H1 (cell line): ENCODE measurements at regions not wholly inside any gene's neighbourhood (a gene's known extent, or its start where the extent isn't known, plus 50 kb on each side); places are given as distances from the start of the nearest gene placed in this dataset.

Source experiments
- CTCF ChIA-PET: fragments of 300-600 bp; sonication (Branson Sonifier 250); formaldehyde crosslinking; loops from one replicate; lab custom pipeline; 2021; ENCODE audit not compliant: partially characterized antibody; lab: Charles Lee
- POLR2A ChIA-PET: fragments of 300-600 bp; sonication (Branson Sonifier 250); formaldehyde crosslinking; loops from one replicate; lab custom pipeline; 2021; ENCODE audit warnings: inconsistent platforms; ENCODE audit not compliant: partially characterized antibody; lab: Charles Lee
- DNase-seq, 2 experiments: peaks; one replicate each; pipeline versions ENCODE4 v3.0.0 to v3.0.0-alpha.2; 2010 to 2022; ENCODE audit warnings: low spot score in 2 of 2, low read depth in 1 of 2, mixed read lengths in 1 of 2
- FAIRE-seq: peaks from 2 replicates; lab custom pipeline; 2011; peaks lifted over from hg19 to GRCh38; lab: Jason Lieb, UNC
- H2AFZ ChIP-seq: 2 replicates; pipeline ENCODE4 v1.8.1; 2012; ENCODE audit warnings: low read length, inconsistent platforms
- H2AK5ac ChIP-seq: 2 replicates; pipeline ENCODE4 v1.6.1; 2013; ENCODE audit warnings: low read depth, low read length
- H2BK120ac ChIP-seq: replicated peaks from 2 replicates; pipeline ENCODE3; 2013; ENCODE audit warnings: low read depth, low read length, inconsistent platforms
- H2BK12ac ChIP-seq: 2 replicates; pipeline ENCODE4 v1.6.1; 2013; ENCODE audit warnings: low read depth, low read length
- H2BK15ac ChIP-seq: 2 replicates; pipeline ENCODE4 v1.6.1; 2013; ENCODE audit warnings: low read length
- H2BK20ac ChIP-seq: 2 replicates; pipeline ENCODE4 v1.6.1; 2013; ENCODE audit warnings: low read length
- H2BK5ac ChIP-seq: 2 replicates; pipeline ENCODE4 v1.6.1; 2013; ENCODE audit warnings: low read depth, low read length
- H3K14ac ChIP-seq: 2 replicates; pipeline ENCODE4 v1.6.1; 2013; ENCODE audit warnings: inconsistent platforms; ENCODE audit not compliant: insufficient read length
- H3K18ac ChIP-seq: 2 replicates; pipeline ENCODE4 v1.6.1; 2013; ENCODE audit warnings: low read length; ENCODE audit errors: extremely low read depth
- H3K23ac ChIP-seq: 2 replicates; pipeline ENCODE4 v1.6.1; 2013; ENCODE audit warnings: inconsistent platforms; ENCODE audit not compliant: insufficient read length
- H3K23me2 ChIP-seq: 2 replicates; pipeline ENCODE4 v1.6.1; 2013; ENCODE audit warnings: low read depth, low read length
- H3K27ac ChIP-seq: 2 replicates; pipeline ENCODE4 v1.6.1; 2011; ENCODE audit warnings: low read depth, low read length, inconsistent platforms
- H3K27me3 ChIP-seq, 4 experiments: replicated peaks in 1 of 4; 1 replicate in 1 of 4; 2 replicates in 3 of 4; pipeline versions ENCODE4 v1.6.1 to v1.8.1; 2011 to 2013; ENCODE audit warnings: low read length in 3 of 4, mild to moderate bottlenecking in 3 of 4, inconsistent platforms in 2 of 4, mixed read lengths in 2 of 4, moderate library complexity in 1 of 4; ENCODE audit not compliant: control insufficient read depth in 3 of 4, insufficient read depth in 3 of 4; ENCODE audit errors: extremely low read depth in 1 of 4
- H3K36me3 ChIP-seq, 4 experiments: 2 replicates each; pipeline versions ENCODE4 v1.6.1 to v1.8.1; 2011 to 2013; ENCODE audit warnings: mild to moderate bottlenecking in 4 of 4, low read length in 3 of 4, moderate library complexity in 2 of 4, control low read depth in 1 of 4, inconsistent platforms in 1 of 4; ENCODE audit not compliant: insufficient read depth in 4 of 4, control insufficient read depth in 2 of 4
- H3K4ac ChIP-seq: replicated peaks from 2 replicates; pipeline ENCODE3; 2013; ENCODE audit warnings: low read length, low read depth, mixed read lengths, inconsistent platforms; ENCODE audit not compliant: insufficient read length
- H3K4me1 ChIP-seq, 4 experiments: replicated peaks in 1 of 4; 1 replicate in 1 of 4; 2 replicates in 3 of 4; pipeline versions ENCODE4 v1.6.1 to v1.8.1; 2011 to 2013; ENCODE audit warnings: low read length in 3 of 4, inconsistent platforms in 2 of 4, mixed read lengths in 1 of 4; ENCODE audit not compliant: insufficient read depth in 4 of 4, control insufficient read depth in 3 of 4
- H3K4me2 ChIP-seq, 2 experiments: 2 replicates each; pipeline versions ENCODE4 v1.6.1 to v1.8.1; 2011 to 2013; ENCODE audit warnings: low read depth in 2 of 2, low read length in 2 of 2, control low read depth in 1 of 2, inconsistent platforms in 1 of 2, mild to moderate bottlenecking in 1 of 2; ENCODE audit not compliant: insufficient read depth in 1 of 2
- H3K4me3 ChIP-seq, 4 experiments: fragments of 200-600, 300-600 bp in 1 of 4; sonication (generic), shearing (Covaris generic), sonication (Bioruptor Twin) in 1 of 4; 2 replicates each; pipeline versions ENCODE4 v1.5.1 to v1.8.1; 2011 to 2016; ENCODE audit warnings: low read length in 4 of 4, low read depth in 3 of 4, control low read depth in 2 of 4, inconsistent platforms in 2 of 4, mild to moderate bottlenecking in 2 of 4, mixed read lengths in 1 of 4, moderate library complexity in 1 of 4; ENCODE audit not compliant: insufficient read depth in 2 of 4; ENCODE audit errors: extremely low read depth in 1 of 4
- H3K56ac ChIP-seq: replicated peaks from 2 replicates; pipeline ENCODE3; 2013; ENCODE audit warnings: low read depth, mild to moderate bottlenecking, mixed read lengths, low read length, inconsistent platforms; ENCODE audit not compliant: insufficient read length
- H3K79me1 ChIP-seq: 2 replicates; pipeline ENCODE4 v1.6.1; 2013; ENCODE audit warnings: low read depth, low read length, control low read depth
- H3K79me2 ChIP-seq, 2 experiments: 2 replicates each; pipeline versions ENCODE4 v1.6.1 to v1.8.1; 2012 to 2013; ENCODE audit warnings: low read length in 2 of 2, mild to moderate bottlenecking in 2 of 2, inconsistent platforms in 1 of 2; ENCODE audit not compliant: insufficient read depth in 2 of 2, control insufficient read depth in 1 of 2
- H3K9ac ChIP-seq, 4 experiments: replicated peaks in 1 of 4; 1 replicate in 1 of 4; 2 replicates in 3 of 4; pipeline versions ENCODE4 v1.6.1 to v1.8.1; 2011 to 2013; ENCODE audit warnings: low read depth in 3 of 4, low read length in 3 of 4, control low read depth in 2 of 4, mild to moderate bottlenecking in 2 of 4, moderate library complexity in 2 of 4, inconsistent platforms in 1 of 4; ENCODE audit errors: extremely low read depth in 1 of 4
- H3K9me3 ChIP-seq, 2 experiments: 2 replicates each; pipeline versions ENCODE4 v1.6.1 to v1.8.1; 2012 to 2013; ENCODE audit warnings: mild to moderate bottlenecking in 2 of 2, moderate library complexity in 2 of 2, control low read depth in 1 of 2, inconsistent platforms in 1 of 2, low read depth in 1 of 2, low read length in 1 of 2, mixed read lengths in 1 of 2; ENCODE audit not compliant: insufficient read depth in 2 of 2
- H4K20me1 ChIP-seq, 2 experiments: replicated peaks in 1 of 2; 2 replicates each; pipeline versions ENCODE3 to v1.8.1; 2011 to 2013; ENCODE audit warnings: inconsistent platforms in 2 of 2, low read length in 2 of 2, mild to moderate bottlenecking in 1 of 2; ENCODE audit not compliant: insufficient read depth in 2 of 2, control insufficient read depth in 1 of 2
- H4K5ac ChIP-seq: 2 replicates; pipeline ENCODE4 v1.6.1; 2013; ENCODE audit warnings: low read length, low read depth, mixed read lengths, inconsistent platforms; ENCODE audit not compliant: insufficient read length
- H4K8ac ChIP-seq: 2 replicates; pipeline ENCODE4 v1.8.0; 2013; ENCODE audit warnings: mild to moderate bottlenecking, moderate library complexity, low read length, inconsistent platforms; ENCODE audit not compliant: insufficient read depth; ENCODE audit errors: extremely low read depth
- H4K91ac ChIP-seq: replicated peaks from 2 replicates; pipeline ENCODE3; 2013; ENCODE audit warnings: low read length, mixed read lengths, inconsistent platforms; ENCODE audit not compliant: insufficient read length
- ATF2 ChIP-seq: IDR thresholded peaks from 2 replicates; pipeline ENCODE4 v1.6.1; 2012; ENCODE audit warnings: low read length, inconsistent platforms
- BACH1 ChIP-seq: IDR thresholded peaks from 2 replicates; pipeline ENCODE4 v1.6.1; 2012; ENCODE audit warnings: low read length, improper control_type of control experiment
- BCL11A ChIP-seq, 2 experiments: IDR thresholded peaks; one replicate each; pipeline ENCODE4 v1.6.1; 2011; ENCODE audit warnings: low read depth in 2 of 2, low read length in 2 of 2, mild to moderate bottlenecking in 2 of 2
- CBX8 ChIP-seq: fragments of 300-800, 300-1000 bp; sonication (generic); IDR thresholded peaks from 2 replicates; pipeline ENCODE4 v1.7.1; 2016; ENCODE audit warnings: low read depth, low read length, borderline replicate concordance
- CHD2 ChIP-seq: IDR thresholded peaks from 2 replicates; pipeline ENCODE4 v1.6.1; 2012; ENCODE audit warnings: low read length, improper control_type of control experiment
- FOSL1 ChIP-seq: IDR thresholded peaks from 2 replicates; pipeline ENCODE4 v1.6.1; 2011; ENCODE audit warnings: mild to moderate bottlenecking, low read depth, low read length, moderate library complexity; ENCODE audit not compliant: insufficient read depth
- HDAC2 ChIP-seq, 2 experiments: fragments of 300-600 bp in 1 of 2; sonication (generic) in 1 of 2; IDR thresholded peaks; 2 replicates each; pipeline ENCODE4 v1.6.1; 2011 to 2012; ENCODE audit warnings: low read depth in 2 of 2, low read length in 2 of 2, mild to moderate bottlenecking in 2 of 2, moderate library complexity in 2 of 2, borderline replicate concordance in 1 of 2, inconsistent platforms in 1 of 2
- RBBP5 ChIP-seq: IDR thresholded peaks from 2 replicates; pipeline ENCODE4 v1.7.1; 2012; ENCODE audit warnings: low read depth, mild to moderate bottlenecking, inconsistent platforms, low read length, moderate library complexity, borderline replicate concordance
- SP1 ChIP-seq: IDR thresholded peaks from 2 replicates; pipeline ENCODE4 v1.6.1; 2011; ENCODE audit warnings: low read depth, low read length
- TAF7 ChIP-seq: optimal IDR thresholded peaks from 2 replicates; pipeline ENCODE3; 2011; ENCODE audit warnings: low read depth, mild to moderate bottlenecking, inconsistent platforms, low read length, moderate library complexity, borderline replicate concordance
- TBP ChIP-seq: IDR thresholded peaks from 2 replicates; pipeline ENCODE4 v1.6.1; 2011; ENCODE audit warnings: low read depth, low read length, improper control_type of control experiment
- USF2 ChIP-seq: IDR thresholded peaks from 2 replicates; pipeline ENCODE4 v1.6.1; 2011; ENCODE audit warnings: low read length, improper control_type of control experiment

- H3K79me2 ChIP-seq: no peaks in the 10 kb centered on the region
- H3K4me1 ChIP-seq: peaks cover 0 to 2% (median under 1%) of the 10 kb centered on the region in 4 experiments; a peak in 1 of 7 replicates
- no peak overlapping the region for H4K91ac ChIP-seq
- no peak overlapping the region for H3K4ac ChIP-seq
- H2BK120ac ChIP-seq: no peak overlapping the region
- H3K56ac ChIP-seq: no peak overlapping the region
- no peak overlapping the region for H3K4me2 ChIP-seq
- ChIA-PET CTCF (interaction anchor here (1.0 to 1.6 kb wide), 2 partner anchors 12 to 136 kb away, joined by 3 to 6 read pairs; no protein-coding TSS in a partner anchor), POLR2A (interaction anchor here (0.9 kb wide), 1 partner anchor 55 kb away, joined by 3 read pairs; no protein-coding TSS in a partner anchor)
- no peak overlapping the region for H4K8ac ChIP-seq
- H4K20me1 ChIP-seq: no peaks in the 10 kb centered on the region
- H2AFZ ChIP-seq: no peak overlapping the region
- H2BK15ac ChIP-seq: no peak overlapping the region
- H3K9me3 ChIP-seq: no peaks in the 10 kb centered on the region
- H3K27me3 ChIP-seq: no peaks in the 10 kb centered on the region
- FAIRE-seq (no peak), DNase-seq (no peak)
- H3K18ac ChIP-seq: no peak overlapping the region
- no peak overlapping the region for H3K27ac ChIP-seq
- no peak overlapping the region for H3K23ac ChIP-seq
- no peak overlapping the region for H3K4me3 ChIP-seq
- no peak overlapping the region for H4K5ac ChIP-seq
- no peak overlapping the region for H3K9ac ChIP-seq
- H2AK5ac ChIP-seq: no peak overlapping the region
- no peaks in the 10 kb centered on the region for H3K36me3 ChIP-seq
- H3K23me2 ChIP-seq: peaks cover 2% of the 10 kb centered on the region; the same call in 1 of the 2 replicates
- H3K79me1 ChIP-seq: no peaks in the 10 kb centered on the region
- no peak overlapping the region for H3K14ac ChIP-seq
- no peak overlapping the region for H2BK5ac ChIP-seq
- H2BK20ac ChIP-seq: no peak overlapping the region
- H2BK12ac ChIP-seq: no peak overlapping the region
- TF ChIP-seq FOSL1 (no peak), USF2 (no peak), CHD2 (no peak), TAF7 (no peak), HDAC2 (IDR thresholded peaks at IDR 0.05; ENCODE audit: borderline replicate concordance in 1 of 2, low read depth in 2 of 2, low read length in 2 of 2) (no peak), BCL11A (IDR thresholded peaks at IDR 0.05; ENCODE audit: low read depth in 2 of 2, low read length in 2 of 2) (no peak), SP1 (no peak), RBBP5 (no peak), TBP (no peak), ATF2 (no peak), CBX8 (no peak), BACH1 (no peak)
These were observed 128.5 kb downstream of the EN1 start for GRCh38 chr2:118718921-118719320.
